ENCODE measurements at regions not wholly inside any gene's neighbourhood (a gene's known extent, or its start where the extent isn't known, plus 50 kb on each side); places are given as distances from the start of the nearest gene placed in this dataset.

GRCh38 chr6:66369407-66369806 lies 662.4 kb upstream of the EYS start:
- Histone ChIP-seq H3K4me3 (no peak overlapping the region), H3K27ac (ENCODE audit: control insufficient read depth, insufficient read depth) (no peak overlapping the region), H4K20me1 (ENCODE audit: control insufficient read depth, insufficient read depth) (no peaks in the 10 kb centered on the region), H3K9me3 (replicated peaks; ENCODE audit: control insufficient read depth, insufficient read depth, low read length) (no peaks in the 10 kb centered on the region), H3K9ac (ENCODE audit: control insufficient read depth, insufficient read depth, low read length) (no peak overlapping the region), H3K4me2 (ENCODE audit: control insufficient read depth, insufficient read depth) (no peak overlapping the region), H3K4me1 (ENCODE audit: control insufficient read depth, insufficient read depth, low read length) (no peaks in the 10 kb centered on the region), H3K36me3 (ENCODE audit: control insufficient read depth in 2 of 2, insufficient read depth in 2 of 2, low read length in 1 of 2) (no peaks in the 10 kb centered on the region), H2AFZ (ENCODE audit: control insufficient read depth, low read depth, low read length) (no peak overlapping the region), H3K27me3 (replicated peaks in 1 of 2; ENCODE audit: control insufficient read depth in 2 of 2, insufficient read depth in 2 of 2, low read length in 1 of 2) (no peaks in the 10 kb centered on the region), H3K79me2 (ENCODE audit: control insufficient read depth, insufficient read depth, low read length) (no peaks in the 10 kb centered on the region)
- ATAC-seq (no peak), FAIRE-seq (no peak), DNase-seq (ENCODE audit: low read depth, low spot score) (no peak)
- ChIA-PET SMC1A (ENCODE audit: uncharacterized antibody, unreplicated experiment) (interaction anchor here (0.6 kb wide), 1 partner anchor 315 kb away, joined by 3 read pairs; no protein-coding TSS in a partner anchor), POLR2A (no interaction called here), RAD21 (ENCODE audit: unreplicated experiment) (no interaction called here), CTCF (no interaction called here)
- TF ChIP-seq KLF5 (IDR thresholded peaks at IDR 0.05; ENCODE audit: partially characterized antibody), result no peak
- no peak for TF ChIP-seq SMAD1 (IDR thresholded peaks at IDR 0.05; ENCODE audit: low read depth, partially characterized antibody)
- in situ Hi-C loops (cut with MboI), result no loop called here
- no TSS peak for BruUV-seq (replicated peaks)
- intact Hi-C loops (cut with micrococcal nuclease; ENCODE audit: unreplicated experiment), result no loop called here

GRCh38 chr6:66362888-66363287 lies 655.9 kb upstream of the EYS start:
- FAIRE-seq (no peak), ATAC-seq (no peak), DNase-seq (ENCODE audit: low read depth, low spot score) (no peak)
- ChIA-PET POLR2A (no interaction called here), SMC1A (ENCODE audit: uncharacterized antibody, unreplicated experiment) (no interaction called here), CTCF (no interaction called here), RAD21 (ENCODE audit: unreplicated experiment) (no interaction called here)
- Histone ChIP-seq H3K36me3 (ENCODE audit: control insufficient read depth in 2 of 2, insufficient read depth in 2 of 2, low read length in 1 of 2) (no peaks in the 10 kb centered on the region), H3K79me2 (ENCODE audit: control insufficient read depth, insufficient read depth, low read length) (no peaks in the 10 kb centered on the region), H4K20me1 (ENCODE audit: control insufficient read depth, insufficient read depth) (no peaks in the 10 kb centered on the region), H3K4me3 (no peak overlapping the region), H3K27me3 (replicated peaks in 1 of 2; ENCODE audit: control insufficient read depth in 2 of 2, insufficient read depth in 2 of 2, low read length in 1 of 2) (no peaks in the 10 kb centered on the region), H3K4me1 (ENCODE audit: control insufficient read depth, insufficient read depth, low read length) (no peaks in the 10 kb centered on the region), H3K27ac (ENCODE audit: control insufficient read depth, insufficient read depth) (no peak overlapping the region), H3K9ac (ENCODE audit: control insufficient read depth, insufficient read depth, low read length) (no peak overlapping the region), H3K9me3 (replicated peaks; ENCODE audit: control insufficient read depth, insufficient read depth, low read length) (no peaks in the 10 kb centered on the region), H3K4me2 (ENCODE audit: control insufficient read depth, insufficient read depth) (no peak overlapping the region), H2AFZ (ENCODE audit: control insufficient read depth, low read depth, low read length) (no peak overlapping the region)
- intact Hi-C loops (cut with micrococcal nuclease; ENCODE audit: unreplicated experiment) (no loop called here), in situ Hi-C loops (cut with MboI) (no loop called here)
- BruUV-seq (replicated peaks), result no TSS peak
- WGBS (ENCODE audit: insufficient coverage, insufficient replicate concordance, low lambda C conversion rate, missing lambda C conversion rate), result 16% methylated on average over 5 of the region's 6 CpGs
- TF ChIP-seq STAT1 (conservative IDR thresholded peaks at IDR 0.05), result no peak
- no peak for TF ChIP-seq CREB1 (IDR thresholded peaks at IDR 0.05; ENCODE audit: low read depth)
- no peak for TF ChIP-seq PML (IDR thresholded peaks at IDR 0.05; ENCODE audit: low read length)
- TF ChIP-seq YY1 (IDR thresholded peaks at IDR 0.05; ENCODE audit: low read depth, low read length), result no peak
- no peak for TF ChIP-seq JUNB (IDR thresholded peaks at IDR 0.05)
- TF ChIP-seq, protein P1, sequence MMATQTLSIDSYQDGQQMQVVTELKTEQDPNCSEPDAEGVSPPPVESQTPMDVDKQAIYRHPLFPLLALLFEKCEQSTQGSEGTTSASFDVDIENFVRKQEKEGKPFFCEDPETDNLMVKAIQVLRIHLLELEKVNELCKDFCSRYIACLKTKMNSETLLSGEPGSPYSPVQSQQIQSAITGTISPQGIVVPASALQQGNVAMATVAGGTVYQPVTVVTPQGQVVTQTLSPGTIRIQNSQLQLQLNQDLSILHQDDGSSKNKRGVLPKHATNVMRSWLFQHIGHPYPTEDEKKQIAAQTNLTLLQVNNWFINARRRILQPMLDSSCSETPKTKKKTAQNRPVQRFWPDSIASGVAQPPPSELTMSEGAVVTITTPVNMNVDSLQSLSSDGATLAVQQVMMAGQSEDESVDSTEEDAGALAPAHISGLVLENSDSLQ (IDR thresholded peaks at IDR 0.05), result no peak
- TF ChIP-seq, protein P2, sequence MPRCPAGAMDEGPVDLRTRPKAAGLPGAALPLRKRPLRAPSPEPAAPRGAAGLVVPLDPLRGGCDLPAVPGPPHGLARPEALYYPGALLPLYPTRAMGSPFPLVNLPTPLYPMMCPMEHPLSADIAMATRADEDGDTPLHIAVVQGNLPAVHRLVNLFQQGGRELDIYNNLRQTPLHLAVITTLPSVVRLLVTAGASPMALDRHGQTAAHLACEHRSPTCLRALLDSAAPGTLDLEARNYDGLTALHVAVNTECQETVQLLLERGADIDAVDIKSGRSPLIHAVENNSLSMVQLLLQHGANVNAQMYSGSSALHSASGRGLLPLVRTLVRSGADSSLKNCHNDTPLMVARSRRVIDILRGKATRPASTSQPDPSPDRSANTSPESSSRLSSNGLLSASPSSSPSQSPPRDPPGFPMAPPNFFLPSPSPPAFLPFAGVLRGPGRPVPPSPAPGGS (IDR thresholded peaks at IDR 0.05; ENCODE audit: borderline replicate concordance, insufficient read depth, low read depth, low read length, poor library complexity, severe bottlenecking), result no peak
- TF ChIP-seq, protein P3, sequence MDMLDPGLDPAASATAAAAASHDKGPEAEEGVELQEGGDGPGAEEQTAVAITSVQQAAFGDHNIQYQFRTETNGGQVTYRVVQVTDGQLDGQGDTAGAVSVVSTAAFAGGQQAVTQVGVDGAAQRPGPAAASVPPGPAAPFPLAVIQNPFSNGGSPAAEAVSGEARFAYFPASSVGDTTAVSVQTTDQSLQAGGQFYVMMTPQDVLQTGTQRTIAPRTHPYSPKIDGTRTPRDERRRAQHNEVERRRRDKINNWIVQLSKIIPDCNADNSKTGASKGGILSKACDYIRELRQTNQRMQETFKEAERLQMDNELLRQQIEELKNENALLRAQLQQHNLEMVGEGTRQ (IDR thresholded peaks at IDR 0.05; ENCODE audit: borderline replicate concordance, low read depth, low read length), result no peak
- no peak for TF ChIP-seq RFX5 (IDR thresholded peaks at IDR 0.05; ENCODE audit: low read depth, low read length)
- TF ChIP-seq NKRF (conservative IDR thresholded peaks at IDR 0.05), result no peak
- no peak for TF ChIP-seq ZNF384 (IDR thresholded peaks at IDR 0.05; ENCODE audit: borderline replicate concordance, low read depth, low read length)
- no peak for TF ChIP-seq BRCA1 (IDR thresholded peaks at IDR 0.05; ENCODE audit: low read depth, low read length)
- TF ChIP-seq ESRRA (IDR thresholded peaks at IDR 0.05; ENCODE audit: low read length), result no peak
